Amniotic epithelial cell (primary cell): ENCODE measurements at regions not wholly inside any gene's neighbourhood (a gene's known extent, or its start where the extent isn't known, plus 50 kb on each side); places are given as distances from the start of the nearest gene placed in this dataset.

Experiments
- DNase-seq: peaks from one replicate; pipeline ENCODE4 v3.0.0-alpha.2; 2010; ENCODE audit warnings: low read depth

GRCh38 chr6:97586344-97586743 lies 303.3 kb upstream of the MMS22L start:
- DNase-seq, result peak; percentile 1

DNA sequence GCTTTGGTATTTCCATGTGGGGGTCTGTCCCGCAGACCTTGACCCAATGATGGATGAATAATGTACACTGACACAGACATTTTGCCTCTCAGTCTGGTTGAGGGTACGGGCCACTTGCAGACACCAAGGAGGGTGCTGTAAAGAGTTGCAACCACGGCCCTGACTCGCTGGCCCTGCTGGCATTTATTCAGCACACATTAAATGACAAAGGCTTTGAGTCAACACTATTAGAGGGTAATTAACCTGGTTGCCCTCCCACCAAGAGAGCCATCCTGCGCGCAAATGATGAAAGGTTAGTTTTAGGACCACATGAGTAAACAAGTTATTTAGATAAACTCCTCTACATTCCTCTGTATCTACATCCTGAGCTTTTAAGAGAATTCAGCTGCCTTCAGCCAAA lies 308.9 kb upstream of the MMS22L start:
- no peak for DNase-seq

DNA sequence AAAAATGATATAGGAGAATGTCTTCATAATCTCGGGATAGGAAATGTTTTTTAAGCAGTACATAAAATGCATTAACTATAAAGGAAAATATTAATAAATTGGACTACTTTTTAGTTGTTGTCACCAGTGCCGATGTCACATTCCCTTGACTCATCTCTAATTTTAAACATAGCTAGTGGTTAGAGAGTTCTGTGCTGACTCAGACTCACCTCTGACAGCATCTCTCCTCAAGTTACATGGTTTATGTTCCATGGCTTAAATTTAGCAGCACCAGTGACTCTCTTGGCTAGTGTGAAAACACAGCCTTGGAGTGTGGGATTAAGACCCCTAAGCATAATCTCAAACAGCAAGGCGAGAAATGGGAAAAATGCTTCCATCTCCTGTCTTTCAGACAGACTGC lies 311.8 kb upstream of the MMS22L start:
- no peak for DNase-seq

GRCh38 chr6:97621111-97621510 lies 338.1 kb upstream of the MMS22L start:
- no peak for DNase-seq

DNA sequence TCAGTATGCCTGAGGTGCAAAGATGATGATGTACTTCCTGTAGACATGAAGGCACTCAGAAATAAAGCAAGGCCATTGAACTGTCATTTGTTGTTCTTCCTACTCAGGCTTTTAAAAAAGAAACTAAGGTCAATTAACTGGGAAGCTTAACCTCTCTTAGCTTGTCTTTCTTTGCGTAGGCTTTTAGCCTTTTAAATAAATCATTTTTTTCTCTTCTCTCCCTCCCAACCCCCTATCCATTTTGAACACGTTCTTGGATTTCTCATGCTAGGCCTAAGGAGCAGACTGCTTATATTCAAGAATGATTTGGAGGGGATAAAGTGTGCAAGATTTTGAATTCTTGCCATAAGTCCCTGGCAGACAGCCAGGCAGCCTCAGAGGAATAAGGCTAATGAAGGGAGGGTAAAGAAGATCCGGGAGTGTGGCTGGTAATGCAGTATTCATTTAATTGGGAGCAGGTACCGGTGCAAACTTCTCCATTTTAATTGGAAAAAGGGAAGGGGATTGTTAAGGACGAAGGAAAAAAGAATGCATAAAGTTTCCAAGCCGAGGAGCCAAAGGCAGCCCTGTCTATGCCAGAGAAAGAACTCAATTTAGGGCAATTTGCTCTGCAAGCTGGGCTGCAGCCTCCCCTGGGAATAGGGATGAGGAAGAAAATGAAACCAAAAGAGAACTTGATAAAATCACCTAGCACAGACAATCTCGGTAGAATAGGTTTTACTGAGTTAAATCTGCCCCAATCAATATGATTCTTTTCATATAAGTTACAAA lies 343.8 kb upstream of the MMS22L start:
- DNase-seq, result peak; percentile 3

DNA sequence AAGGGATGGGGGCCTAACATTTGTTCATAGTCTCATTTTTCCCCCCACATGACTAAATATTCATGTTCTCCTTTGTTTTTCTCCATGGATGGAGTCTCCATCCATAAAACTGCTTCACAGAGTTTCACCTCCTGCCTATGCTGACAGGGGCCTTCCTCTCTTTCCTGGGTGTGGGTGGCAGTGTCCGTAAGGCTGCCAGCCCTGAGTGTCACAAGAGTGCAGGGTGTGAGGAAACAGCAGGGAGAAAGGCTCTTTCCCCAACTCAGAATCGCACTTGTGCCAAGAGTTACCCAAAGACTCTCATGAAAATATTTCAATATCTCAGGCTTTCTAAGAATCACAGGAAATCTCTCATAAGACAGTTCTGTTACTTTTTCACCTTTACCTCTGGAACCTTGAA lies 346.2 kb upstream of the MMS22L start:
- no peak for DNase-seq

DNA sequence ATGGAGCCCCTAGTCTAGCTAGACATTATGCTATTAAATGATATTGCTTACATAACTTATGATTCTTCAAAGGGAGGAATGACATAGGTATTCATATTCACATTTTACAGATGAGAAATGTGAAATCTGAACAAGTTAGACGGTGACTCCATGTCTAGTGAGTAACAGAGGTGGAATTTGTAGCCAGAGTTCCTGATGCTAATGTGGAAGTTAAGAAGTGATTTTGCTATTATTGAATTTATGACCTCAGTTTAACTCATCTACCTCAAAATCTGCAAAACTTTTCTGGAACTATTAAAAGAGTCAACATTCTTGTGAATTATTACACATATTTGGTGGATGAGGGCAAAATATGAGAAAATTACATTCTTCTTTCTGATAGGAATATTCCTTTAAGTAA lies 347.6 kb upstream of the MMS22L start:
- peak; percentile 10 for DNase-seq

DNA sequence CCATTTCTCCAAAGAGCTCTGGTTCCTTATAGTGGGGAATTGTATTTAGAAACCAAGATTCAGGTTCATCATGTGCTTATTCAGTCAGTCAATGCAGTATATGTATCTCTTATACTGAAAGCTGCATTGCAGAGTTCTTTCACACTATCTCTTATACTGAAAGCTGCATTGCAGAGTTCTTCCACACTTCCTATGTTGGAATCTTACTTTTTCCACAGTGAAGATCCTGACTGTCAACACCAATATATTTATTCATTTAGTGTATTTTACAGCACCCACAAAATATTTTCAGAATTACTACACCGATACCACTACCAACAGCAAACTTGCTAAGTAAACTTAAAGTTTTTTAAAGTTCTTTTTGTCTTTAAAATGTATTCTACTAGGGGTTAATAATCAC lies 349.3 kb upstream of the MMS22L start:
- no peak for DNase-seq

DNA sequence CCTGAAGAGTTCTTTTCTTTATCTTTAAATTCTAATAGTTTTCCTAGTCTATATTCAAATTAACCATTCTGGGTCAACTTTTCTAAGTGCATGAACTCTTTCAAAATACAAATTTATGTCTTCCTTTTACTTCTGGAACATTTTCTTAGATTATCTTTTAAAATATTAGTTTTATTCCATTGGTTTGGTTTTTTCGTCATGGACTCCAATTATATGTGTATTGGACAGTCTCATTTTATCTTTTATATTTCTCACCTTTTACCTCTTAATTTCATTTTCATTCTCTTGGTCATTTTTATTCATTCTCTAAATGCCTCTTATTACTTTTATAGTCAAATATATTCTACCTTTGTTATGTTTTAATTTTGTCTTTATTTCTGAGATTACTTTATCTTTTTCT lies 356.7 kb upstream of the MMS22L start:
- no peak for DNase-seq

DNA sequence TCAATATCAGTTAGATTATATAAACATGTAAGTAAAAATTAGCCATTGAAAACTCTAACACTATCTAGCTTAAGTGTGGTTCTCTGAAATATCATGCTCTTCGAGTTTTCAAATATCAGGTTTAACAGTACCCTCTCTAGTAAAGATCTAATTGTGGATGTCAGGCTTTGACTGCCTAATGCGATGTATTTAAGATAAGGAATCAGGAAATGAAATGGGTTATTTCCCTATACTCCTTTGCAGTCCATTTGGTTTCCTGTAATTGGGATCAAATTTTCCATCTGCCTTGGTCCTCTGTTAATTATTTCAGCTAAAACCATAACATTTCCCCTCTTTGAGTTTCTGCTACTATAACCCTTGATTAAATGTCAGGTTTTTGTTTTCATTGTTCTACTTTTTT lies 361.3 kb upstream of the MMS22L start:
- no peak for DNase-seq

GRCh38 chr6:97645757-97646156 lies 362.7 kb upstream of the MMS22L start:
- no peak for DNase-seq

GRCh38 chr6:97653076-97653475 lies 370.1 kb upstream of the MMS22L start:
- no peak for DNase-seq

GRCh38 chr6:97653517-97653916 lies 370.5 kb upstream of the MMS22L start:
- no peak for DNase-seq

DNA sequence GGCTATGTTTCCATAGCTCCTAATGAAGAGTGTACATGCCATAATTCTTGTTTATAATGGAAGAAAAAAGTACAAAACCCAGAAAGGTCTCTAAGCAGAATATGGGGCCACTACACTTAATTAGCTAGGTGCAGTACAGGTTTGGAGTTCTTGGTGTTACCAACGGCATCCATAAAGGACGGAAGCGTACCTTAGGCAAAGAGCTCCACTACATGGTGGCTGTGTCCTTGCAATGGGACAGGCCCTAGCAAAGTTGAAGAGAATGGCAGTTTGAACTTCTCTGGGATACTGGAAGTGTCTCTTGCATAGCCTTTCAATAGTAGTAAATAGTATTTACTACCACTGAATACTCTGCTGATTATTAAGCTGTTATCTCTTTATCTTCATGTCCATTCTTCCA lies 371.7 kb upstream of the MMS22L start:
- DNase-seq, result no peak

- no peak for DNase-seq
Observed at GRCh38 chr6:97656236-97656635, 373.2 kb upstream of the MMS22L start.

GRCh38 chr6:97656706-97657350 lies 373.8 kb upstream of the MMS22L start:
- DNase-seq, result no peak

GRCh38 chr6:97658090-97658489 lies 375.1 kb upstream of the MMS22L start:
- DNase-seq, result no peak

GRCh38 chr6:97663252-97663651 lies 380.2 kb upstream of the MMS22L start:
- DNase-seq, result no peak

DNA sequence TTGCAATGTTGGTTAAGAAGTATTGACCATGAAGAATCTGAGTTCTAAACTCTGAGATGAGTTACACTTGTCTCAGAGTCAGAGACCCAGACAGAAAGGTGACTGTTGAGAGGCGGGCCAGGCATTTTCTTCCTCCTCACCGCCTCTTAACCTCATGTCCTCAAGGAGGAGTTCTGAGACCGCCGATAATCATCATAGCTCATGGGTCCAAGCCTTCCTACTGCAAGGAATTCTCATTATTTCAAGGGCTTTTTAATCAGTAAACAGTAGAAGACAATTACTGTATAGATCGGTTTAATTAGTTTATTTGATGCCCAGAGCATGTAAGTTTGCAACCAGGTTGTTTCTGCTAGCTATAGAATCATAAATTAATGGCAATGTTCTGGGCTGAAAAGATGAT lies 382.4 kb upstream of the MMS22L start:
- DNase-seq, result no peak

GRCh38 chr6:97666889-97667288 lies 383.9 kb upstream of the MMS22L start:
- no peak for DNase-seq

DNA sequence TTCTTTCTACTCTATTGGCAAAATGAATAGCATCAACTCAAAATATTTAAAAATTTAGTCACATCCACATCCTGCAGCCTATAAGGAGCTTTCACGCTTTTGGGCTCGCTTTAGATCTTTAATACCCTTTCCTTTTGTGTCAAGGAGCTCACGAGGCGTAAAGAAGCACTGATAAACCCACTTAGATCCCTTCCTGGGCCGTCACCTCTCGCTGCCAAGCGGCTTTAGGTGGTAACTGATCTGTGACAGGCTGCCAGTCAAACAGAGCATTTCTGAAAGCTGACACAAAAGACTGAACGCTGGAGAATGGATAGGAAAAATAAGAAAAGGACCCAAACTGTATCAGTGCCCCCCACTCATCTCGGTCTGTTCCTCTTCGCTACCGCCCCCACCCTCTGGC lies 385.7 kb upstream of the MMS22L start:
- DNase-seq, result no peak

GRCh38 chr6:97669191-97670031 lies 386.4 kb upstream of the MMS22L start:
- peak; percentile 13 for DNase-seq

GRCh38 chr6:97674802-97675201 lies 391.8 kb upstream of the MMS22L start:
- peak; percentile 29 for DNase-seq
